AG09309 (cell line): ENCODE measurements at regions not wholly inside any gene's neighbourhood (a gene's known extent, or its start where the extent isn't known, plus 50 kb on each side); places are given as distances from the start of the nearest gene placed in this dataset.
A peak's percentile ranks its signal among the peaks of the same experiment; 100 is the strongest.
"Not testable (repeated sequence)": the region's sequence is repeated elsewhere in the genome, so short reads cannot be mapped to it uniquely, and the experiment has no call there.

Source experiments
- DNase-seq: peaks from one replicate; pipeline ENCODE4 v3.0.0-alpha.2; 2010; ENCODE audit warnings: low read depth
- H3K4me3 ChIP-seq: 2 replicates; pipeline ENCODE4 v1.5.1; 2011; ENCODE audit warnings: mild to moderate bottlenecking, low read depth, low read length, moderate library complexity; ENCODE audit not compliant: control insufficient read depth
- TF ChIP-seq, protein P1 (sequence below): IDR thresholded peaks from 2 replicates; pipeline ENCODE4 v1.5.1; 2011; ENCODE audit warnings: mild to moderate bottlenecking, low read depth, low read length, inconsistent platforms; ENCODE audit not compliant: insufficient read depth, control insufficient read depth; ENCODE audit errors: missing control alignments

- no peak for DNase-seq
These were observed 95.7 kb upstream of the DRD5 start for GRCh38 chr4:9685692-9686091.

GRCh38 chr4:9690636-9691237 is 90.7 kb upstream of the DRD5 start:
- DNase-seq, H3K4me3 ChIP-seq: not testable (repeated sequence)

More at GRCh38 chr4:9685692-9686091, 95.7 kb upstream of the DRD5 start:
- TF ChIP-seq, protein P1, sequence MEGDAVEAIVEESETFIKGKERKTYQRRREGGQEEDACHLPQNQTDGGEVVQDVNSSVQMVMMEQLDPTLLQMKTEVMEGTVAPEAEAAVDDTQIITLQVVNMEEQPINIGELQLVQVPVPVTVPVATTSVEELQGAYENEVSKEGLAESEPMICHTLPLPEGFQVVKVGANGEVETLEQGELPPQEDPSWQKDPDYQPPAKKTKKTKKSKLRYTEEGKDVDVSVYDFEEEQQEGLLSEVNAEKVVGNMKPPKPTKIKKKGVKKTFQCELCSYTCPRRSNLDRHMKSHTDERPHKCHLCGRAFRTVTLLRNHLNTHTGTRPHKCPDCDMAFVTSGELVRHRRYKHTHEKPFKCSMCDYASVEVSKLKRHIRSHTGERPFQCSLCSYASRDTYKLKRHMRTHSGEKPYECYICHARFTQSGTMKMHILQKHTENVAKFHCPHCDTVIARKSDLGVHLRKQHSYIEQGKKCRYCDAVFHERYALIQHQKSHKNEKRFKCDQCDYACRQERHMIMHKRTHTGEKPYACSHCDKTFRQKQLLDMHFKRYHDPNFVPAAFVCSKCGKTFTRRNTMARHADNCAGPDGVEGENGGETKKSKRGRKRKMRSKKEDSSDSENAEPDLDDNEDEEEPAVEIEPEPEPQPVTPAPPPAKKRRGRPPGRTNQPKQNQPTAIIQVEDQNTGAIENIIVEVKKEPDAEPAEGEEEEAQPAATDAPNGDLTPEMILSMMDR, result no peak
- no peak overlapping the region for H3K4me3 ChIP-seq

- peak overlapping the region; percentile 21 for H3K4me3 ChIP-seq
- TF ChIP-seq, protein P1, result no peak
- no peak for DNase-seq
These were observed 90.0 kb upstream of the DRD5 start for GRCh38 chr4:9691238-9692065.

- not testable (repeated sequence) for DNase-seq, H3K4me3 ChIP-seq
These were observed 88.5 kb upstream of the DRD5 start for GRCh38 chr4:9692791-9693491.

DNA sequence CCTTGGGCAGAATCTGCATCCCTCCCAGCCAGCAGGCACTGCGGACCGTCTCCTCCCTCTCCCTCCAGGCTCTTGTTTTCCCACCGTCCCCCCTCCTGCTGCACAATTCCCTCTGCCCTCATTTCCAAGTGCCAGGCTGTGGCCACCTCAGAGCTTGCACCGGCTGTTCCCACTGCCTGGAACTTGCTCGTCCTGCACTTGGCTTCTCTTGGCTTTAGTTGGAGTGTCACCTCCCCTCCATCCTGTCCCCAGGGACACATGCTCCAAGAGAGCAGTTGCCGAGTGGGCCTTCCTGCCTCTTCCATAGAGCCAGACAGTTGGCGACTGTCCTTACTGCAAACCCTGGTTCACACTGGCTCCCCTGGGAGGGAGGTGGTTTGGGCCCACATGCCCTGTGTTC is 87.0 kb upstream of the DRD5 start:
- not testable (repeated sequence) for H3K4me3 ChIP-seq, DNase-seq

GRCh38 chr4:9695994-9696393 is 85.4 kb upstream of the DRD5 start:
- DNase-seq, H3K4me3 ChIP-seq: not testable (repeated sequence)

DNA sequence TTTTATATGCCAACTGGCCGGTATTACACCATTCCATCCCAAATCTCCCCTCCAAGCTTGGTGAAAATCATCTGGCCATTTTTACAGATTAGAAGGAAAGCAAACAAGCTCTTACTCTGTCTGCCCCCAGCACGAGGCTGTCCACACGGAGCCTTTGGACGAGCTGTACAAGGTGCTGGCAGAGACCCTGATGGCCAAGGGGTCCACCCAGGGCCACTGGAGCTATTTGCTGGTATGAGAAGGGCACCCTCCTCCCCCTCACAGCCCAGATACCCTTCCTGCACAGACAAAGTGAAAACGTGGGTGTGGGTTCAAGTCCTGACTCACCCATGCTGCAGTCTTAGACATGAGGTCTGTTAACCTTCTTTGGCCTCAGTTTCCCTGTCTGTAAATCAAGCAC is 84.9 kb upstream of the DRD5 start:
- H3K4me3 ChIP-seq, result not testable (repeated sequence)

GRCh38 chr4:9702019-9702418 is 79.4 kb upstream of the DRD5 start:
- DNase-seq, H3K4me3 ChIP-seq: not testable (repeated sequence)

More for the DNA sequence above, 84.9 kb upstream of the DRD5 start:
- not testable (repeated sequence) for DNase-seq

GRCh38 chr4:9702696-9703095 is 78.7 kb upstream of the DRD5 start:
- not testable (repeated sequence) for DNase-seq, H3K4me3 ChIP-seq

GRCh38 chr4:9703391-9703790 is 78.0 kb upstream of the DRD5 start:
- TF ChIP-seq, protein P1, result peak; percentile 16
- no peak overlapping the region for H3K4me3 ChIP-seq
- no peak for DNase-seq

- not testable (repeated sequence) for DNase-seq, H3K4me3 ChIP-seq
These were observed 77.3 kb upstream of the DRD5 start for GRCh38 chr4:9704126-9704525.
